KMS-11 (cell line): ENCODE measurements at regions not wholly inside any gene's neighbourhood (a gene's known extent, or its start where the extent isn't known, plus 50 kb on each side); places are given as distances from the start of the nearest gene placed in this dataset.
A peak's percentile ranks its signal among the peaks of the same experiment; 100 is the strongest.

Experiments used
- H2AFZ ChIP-seq: fragments of 200-600 bp; sonication (generic); 2 replicates; pipeline ENCODE4 v1.6.1; 2016; ENCODE audit warnings: antibody characterized with exemption, mixed run types, low read depth
- H3K27ac ChIP-seq: fragments of 200-600 bp; sonication (generic); 2 replicates; pipeline ENCODE4 v1.6.1; 2016; ENCODE audit warnings: mild to moderate bottlenecking, mixed run types
- H3K27me3 ChIP-seq: fragments of 200-600 bp; sonication (generic); 2 replicates; pipeline ENCODE4 v1.6.1; 2017; ENCODE audit warnings: mild to moderate bottlenecking, low read depth, mixed run types, moderate library complexity; ENCODE audit not compliant: insufficient read depth
- H3K36me3 ChIP-seq: fragments of 200-600 bp; sonication (generic); 2 replicates; pipeline ENCODE4 v1.6.1; 2017; ENCODE audit warnings: mild to moderate bottlenecking, mixed run types; ENCODE audit not compliant: insufficient read depth
- H3K4me1 ChIP-seq: fragments of 200-600 bp; sonication (generic); 2 replicates; pipeline ENCODE4 v1.6.1; 2016; ENCODE audit warnings: mild to moderate bottlenecking, low read depth, mixed run types; ENCODE audit not compliant: poor library complexity, severe bottlenecking
- H3K4me2 ChIP-seq: fragments of 200-600 bp; sonication (generic); 2 replicates; pipeline ENCODE4 v1.7.0; 2016; ENCODE audit warnings: mild to moderate bottlenecking, mixed run types
- H3K4me3 ChIP-seq: fragments of 200-600 bp; sonication (generic); IDR thresholded peaks from 2 replicates; pipeline ENCODE4 v1.6.1; 2017; ENCODE audit warnings: low read depth, low read length, mixed read lengths; ENCODE audit not compliant: insufficient read depth
- H3K79me2 ChIP-seq: fragments of 200-600 bp; sonication (generic); 2 replicates; pipeline ENCODE4 v1.6.1; 2016; ENCODE audit warnings: low read depth, mixed run types; ENCODE audit not compliant: insufficient read depth
- H3K9ac ChIP-seq: fragments of 200-600 bp; sonication (generic); 2 replicates; pipeline ENCODE4 v1.6.1; 2016; ENCODE audit warnings: mild to moderate bottlenecking, mixed run types
- H4K20me1 ChIP-seq: fragments of 200-600 bp; sonication (generic); 2 replicates; pipeline ENCODE4 v1.6.1; 2016; ENCODE audit warnings: mild to moderate bottlenecking, mixed run types; ENCODE audit not compliant: insufficient read depth
- CTCF ChIP-seq: fragments of 200-600 bp; sonication (generic); conservative IDR thresholded peaks from 2 replicates; pipeline ENCODE4 v1.6.1; 2017; ENCODE audit warnings: low read depth, mild to moderate bottlenecking, antibody characterized with exemption, low read length, moderate library complexity, mixed read lengths

- Histone ChIP-seq H3K27ac (peak overlapping the region; percentile 18; the same call in 1 of the 2 replicates), H4K20me1 (no peaks in the 10 kb centered on the region), H3K4me1 (peaks cover 23% of the 10 kb centered on the region), H3K9ac (no peak overlapping the region), H2AFZ (peak overlapping the region; percentile 5; the same call in 1 of the 2 replicates), H3K4me2 (peak overlapping the region; percentile 55), H3K27me3 (no peaks in the 10 kb centered on the region), H3K36me3 (no peaks in the 10 kb centered on the region), H3K4me3 (no peak overlapping the region), H3K79me2 (no peaks in the 10 kb centered on the region)
- no peak for TF ChIP-seq CTCF
Measured at GRCh38 chr11:80424012-80424695, 983.3 kb upstream of the TENM4 start.

- no peaks in the 10 kb centered on the region for H3K36me3 ChIP-seq
- no peak overlapping the region for H3K27ac ChIP-seq
- H3K79me2 ChIP-seq: no peaks in the 10 kb centered on the region
- peaks cover 23% of the 10 kb centered on the region for H3K4me1 ChIP-seq
- no peaks in the 10 kb centered on the region for H4K20me1 ChIP-seq
- no peak overlapping the region for H3K4me3 ChIP-seq
- TF ChIP-seq CTCF: no peak
- no peaks in the 10 kb centered on the region for H3K27me3 ChIP-seq
- no peak overlapping the region for H3K4me2 ChIP-seq
- no peak overlapping the region for H2AFZ ChIP-seq
- no peak overlapping the region for H3K9ac ChIP-seq
Measured at GRCh38 chr11:80420374-80420773, 979.5 kb upstream of the TENM4 start.

- Histone ChIP-seq H3K27ac (no peak overlapping the region), H3K27me3 (no peaks in the 10 kb centered on the region), H4K20me1 (no peaks in the 10 kb centered on the region), H3K36me3 (no peaks in the 10 kb centered on the region), H3K79me2 (no peaks in the 10 kb centered on the region), H3K4me2 (no peak overlapping the region), H3K9ac (no peak overlapping the region), H3K4me1 (no peaks in the 10 kb centered on the region), H2AFZ (no peak overlapping the region), H3K4me3 (no peak overlapping the region)
- no peak for TF ChIP-seq CTCF
Measured at GRCh38 chr11:80417681-80418080, 976.9 kb upstream of the TENM4 start.

DNA sequence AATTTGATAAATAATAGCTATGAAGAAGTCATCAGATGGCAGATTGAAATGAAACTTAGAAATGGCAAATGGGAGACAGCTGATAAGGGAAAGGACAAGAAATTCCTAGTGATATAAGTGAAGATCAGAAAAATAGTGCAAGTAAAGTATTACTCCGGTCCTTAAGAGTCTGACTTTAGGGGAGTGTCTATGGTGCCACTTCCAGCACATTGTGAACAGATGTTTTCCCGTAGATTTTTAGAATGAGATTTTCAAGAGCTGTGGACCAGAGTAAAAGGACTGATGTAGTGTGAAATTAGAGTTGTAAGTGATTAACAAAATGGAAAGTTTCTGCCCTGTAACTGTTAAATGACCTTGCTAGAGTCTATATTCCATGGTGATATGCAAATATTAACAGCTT is 974.8 kb upstream of the TENM4 start:
- Histone ChIP-seq H3K27ac (no peak overlapping the region), H3K9ac (no peak overlapping the region), H3K4me1 (no peaks in the 10 kb centered on the region), H4K20me1 (no peaks in the 10 kb centered on the region), H2AFZ (no peak overlapping the region), H3K4me3 (no peak overlapping the region), H3K36me3 (no peaks in the 10 kb centered on the region), H3K27me3 (no peaks in the 10 kb centered on the region), H3K4me2 (no peak overlapping the region), H3K79me2 (no peaks in the 10 kb centered on the region)
- no peak for TF ChIP-seq CTCF
